ENCODE measurements at regions not wholly inside any gene's neighbourhood (a gene's known extent, or its start where the extent isn't known, plus 50 kb on each side); places are given as distances from the start of the nearest gene placed in this dataset.

DNA sequence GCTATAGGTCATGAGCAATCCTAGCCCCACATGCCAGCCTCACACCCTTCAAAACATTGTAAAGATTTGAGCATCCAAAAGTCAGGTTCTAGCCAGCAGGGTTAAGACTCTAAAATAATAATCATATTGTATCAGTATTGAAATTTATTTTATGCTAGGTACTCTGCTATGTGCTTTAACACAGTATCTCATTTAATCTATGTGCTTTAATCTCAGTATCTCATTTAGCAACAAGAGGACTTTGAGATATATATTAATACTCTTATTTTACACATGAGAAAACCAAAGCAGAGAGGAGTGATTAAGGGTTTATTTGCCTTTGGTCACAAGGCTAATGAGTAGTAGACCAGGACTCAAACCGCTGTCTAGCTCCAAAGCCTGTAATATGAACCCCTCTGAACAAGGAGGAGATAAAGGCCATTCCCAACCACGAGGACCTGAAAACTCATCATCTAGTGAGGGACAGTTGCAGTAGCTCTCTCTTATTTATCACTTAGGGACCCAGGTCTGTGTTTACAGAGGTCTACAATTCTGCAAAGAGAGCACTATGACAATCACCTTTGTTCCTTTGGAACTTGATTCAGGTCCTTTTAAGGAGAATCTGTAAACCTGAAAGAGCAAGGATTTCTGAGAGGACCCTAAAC lies 116.5 kb upstream of the SERTAD2 start:
- no peak for DNase-seq

DNA sequence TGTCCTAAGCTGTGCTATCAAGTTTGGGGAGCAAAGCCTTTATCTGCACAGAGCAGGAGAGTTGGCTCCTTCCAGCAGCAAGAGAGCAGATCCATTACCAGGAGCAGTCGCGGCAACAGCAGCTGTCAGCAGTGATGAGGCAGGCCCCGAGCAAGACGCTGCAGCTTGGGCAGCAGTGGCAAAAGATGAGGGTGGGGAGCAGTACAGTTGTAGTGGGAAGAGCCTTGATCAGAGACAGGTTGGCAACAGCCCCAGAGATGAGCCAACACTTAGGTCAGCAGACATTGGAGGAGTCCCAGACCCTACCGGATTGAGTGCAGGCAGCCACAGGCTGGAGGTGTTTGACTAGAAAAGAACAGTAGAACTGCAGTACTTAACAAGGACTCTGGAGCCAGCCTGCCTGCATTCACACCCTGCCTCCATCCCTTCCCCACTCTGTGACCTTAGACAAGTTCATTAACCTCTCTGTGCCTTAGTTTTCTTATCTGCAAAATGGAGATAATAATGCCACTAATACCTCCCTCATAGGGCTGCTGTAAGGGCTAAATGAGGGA lies 117.1 kb upstream of the SERTAD2 start:
- no peak for DNase-seq

DNA sequence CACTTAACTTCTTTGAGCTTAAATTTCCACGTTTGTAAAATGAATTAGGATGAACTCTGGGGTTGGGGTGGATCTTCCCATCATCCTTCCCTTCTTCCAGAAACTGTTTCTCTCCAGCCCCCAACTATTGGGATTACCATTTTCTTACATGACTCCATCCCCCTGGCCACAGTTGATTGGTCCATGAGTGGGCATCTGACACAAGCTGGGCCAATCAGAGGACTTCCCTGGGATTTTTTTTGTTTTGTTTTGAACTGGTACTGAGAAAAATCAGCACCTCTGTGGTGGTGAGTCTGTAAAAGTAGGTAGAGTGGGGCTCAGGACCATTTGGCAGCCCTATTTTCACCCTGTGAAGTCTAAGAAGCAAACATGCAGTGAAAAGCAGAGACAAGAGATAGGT lies 118.0 kb upstream of the SERTAD2 start:
- no peak for DNase-seq

DNA sequence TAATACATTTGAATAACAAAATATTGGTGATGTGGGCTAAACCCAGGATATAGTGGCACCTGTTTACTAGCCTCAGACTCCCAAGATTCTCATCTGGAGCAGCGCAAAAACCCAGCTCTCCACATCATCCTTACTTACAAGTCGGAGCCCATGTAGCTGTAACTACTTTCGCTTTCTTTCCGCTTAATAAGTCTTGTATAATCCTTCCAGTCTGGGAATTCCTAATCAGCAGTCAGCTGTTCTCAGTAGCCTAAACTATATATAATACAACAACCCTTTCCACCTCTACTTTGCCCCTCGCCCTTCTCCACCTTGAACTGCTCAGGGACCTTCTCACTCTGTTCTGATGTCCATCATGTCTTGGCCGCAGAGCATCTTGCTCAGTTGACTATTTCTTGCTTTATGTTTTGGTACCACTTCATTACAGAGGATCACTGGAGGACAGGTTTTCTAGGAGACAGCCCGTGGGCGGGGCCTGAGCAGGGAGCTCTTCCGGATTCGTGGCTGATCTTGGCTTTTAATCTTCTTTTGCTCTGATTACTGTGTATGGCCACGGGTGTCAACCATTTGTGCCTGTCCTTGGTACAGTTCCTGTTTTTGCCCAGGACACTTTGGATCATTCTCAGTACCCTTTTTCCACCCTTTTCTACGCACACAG lies 119.9 kb upstream of the SERTAD2 start:
- DNase-seq: no peak

DNA sequence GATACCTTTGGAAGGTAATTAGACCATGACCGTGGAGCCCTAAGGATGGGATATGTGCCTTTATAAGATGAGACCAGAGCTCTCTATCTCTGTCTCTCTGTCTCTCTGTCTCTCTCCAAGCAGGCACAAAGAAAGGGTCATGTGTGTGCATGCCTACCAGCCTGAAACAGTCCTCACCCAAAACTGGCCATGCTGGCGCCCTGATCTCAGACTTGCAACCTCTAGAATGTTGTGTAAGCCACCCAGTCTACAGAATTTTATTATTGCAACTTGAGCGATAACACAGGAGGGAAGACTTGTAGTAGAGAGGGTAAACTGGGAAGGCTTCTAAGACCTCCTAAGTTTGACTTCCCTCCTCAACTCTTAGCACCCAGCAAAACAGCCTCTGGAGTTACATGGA lies 124.1 kb upstream of the SERTAD2 start:
- no peak for DNase-seq

DNA sequence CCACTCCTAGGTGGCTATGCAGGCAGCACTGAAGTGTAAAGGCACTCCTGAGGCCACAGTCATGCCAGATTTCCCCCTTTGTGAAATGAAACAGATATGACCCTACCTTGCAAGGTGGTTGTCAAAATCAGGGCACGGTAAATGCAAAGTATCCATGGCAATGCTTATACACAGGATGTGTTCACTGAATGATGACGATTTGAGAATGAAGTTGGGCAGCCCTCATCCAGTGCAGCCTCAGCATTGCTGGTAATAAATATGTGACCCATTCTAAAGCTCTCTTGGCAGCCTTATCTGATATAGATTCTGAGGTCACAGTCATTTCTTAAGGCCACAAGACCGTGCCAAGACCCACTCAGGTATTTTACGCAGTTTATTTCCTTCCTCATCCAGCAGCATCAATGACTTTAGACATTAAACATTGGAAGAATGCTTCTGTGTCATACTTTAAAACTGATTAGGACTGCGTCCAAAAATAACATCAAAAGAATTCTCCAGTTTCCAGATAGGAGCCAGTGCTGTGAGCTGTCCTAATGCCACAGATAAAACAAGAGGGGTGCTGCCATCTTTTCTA lies 125.5 kb upstream of the SERTAD2 start:
- DNase-seq: no peak

DNA sequence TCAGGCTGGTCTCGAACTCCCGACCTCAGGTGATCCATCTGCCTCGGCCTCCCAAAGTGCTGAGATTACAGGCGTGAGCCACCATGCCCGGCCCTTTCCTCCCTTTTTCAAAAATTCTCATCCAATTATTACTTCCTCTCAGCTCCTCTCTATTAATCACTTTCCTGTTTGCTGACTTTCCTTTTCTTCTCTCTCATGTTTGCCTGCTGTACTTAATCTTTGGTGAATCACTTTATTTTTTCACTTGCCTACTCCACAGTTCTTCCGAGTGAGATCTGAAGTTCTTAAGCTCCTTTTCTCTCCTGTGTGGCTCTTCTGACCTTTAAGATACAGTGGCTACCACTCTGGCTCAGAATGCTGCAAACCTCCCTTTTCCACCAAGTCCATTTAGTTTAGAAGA lies 126.3 kb upstream of the SERTAD2 start:
- DNase-seq: no peak

DNA sequence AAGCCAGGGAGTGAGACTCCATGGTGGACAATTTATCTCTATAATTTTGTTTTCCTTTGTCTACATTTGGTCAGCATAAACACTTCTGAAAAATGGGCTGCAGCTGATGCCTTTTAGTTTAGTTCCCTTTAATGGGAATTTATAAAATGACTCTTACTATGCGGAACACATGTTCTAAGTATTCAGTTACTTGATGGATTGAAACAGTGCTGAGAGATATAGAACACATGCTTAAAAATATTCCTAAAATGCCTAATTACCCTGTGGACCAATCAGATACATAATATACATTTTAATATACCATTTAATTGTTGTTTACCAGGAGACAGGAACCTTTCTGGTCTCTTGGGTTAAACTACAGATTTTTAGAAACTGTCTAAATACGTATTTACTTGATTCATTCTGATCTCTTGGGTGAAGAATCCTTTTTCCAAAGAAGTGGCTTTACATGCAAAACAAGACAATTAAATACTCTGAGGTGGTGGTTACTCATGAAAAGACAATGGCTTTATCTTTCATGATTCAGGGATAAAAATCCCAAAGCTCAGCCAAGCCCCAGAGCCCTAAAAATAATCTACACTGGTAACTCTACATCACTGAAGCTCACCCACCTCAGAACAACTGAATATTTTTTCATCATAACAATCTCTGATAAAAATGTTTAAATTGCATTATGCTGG lies 128.1 kb upstream of the SERTAD2 start:
- DNase-seq: no peak

DNA sequence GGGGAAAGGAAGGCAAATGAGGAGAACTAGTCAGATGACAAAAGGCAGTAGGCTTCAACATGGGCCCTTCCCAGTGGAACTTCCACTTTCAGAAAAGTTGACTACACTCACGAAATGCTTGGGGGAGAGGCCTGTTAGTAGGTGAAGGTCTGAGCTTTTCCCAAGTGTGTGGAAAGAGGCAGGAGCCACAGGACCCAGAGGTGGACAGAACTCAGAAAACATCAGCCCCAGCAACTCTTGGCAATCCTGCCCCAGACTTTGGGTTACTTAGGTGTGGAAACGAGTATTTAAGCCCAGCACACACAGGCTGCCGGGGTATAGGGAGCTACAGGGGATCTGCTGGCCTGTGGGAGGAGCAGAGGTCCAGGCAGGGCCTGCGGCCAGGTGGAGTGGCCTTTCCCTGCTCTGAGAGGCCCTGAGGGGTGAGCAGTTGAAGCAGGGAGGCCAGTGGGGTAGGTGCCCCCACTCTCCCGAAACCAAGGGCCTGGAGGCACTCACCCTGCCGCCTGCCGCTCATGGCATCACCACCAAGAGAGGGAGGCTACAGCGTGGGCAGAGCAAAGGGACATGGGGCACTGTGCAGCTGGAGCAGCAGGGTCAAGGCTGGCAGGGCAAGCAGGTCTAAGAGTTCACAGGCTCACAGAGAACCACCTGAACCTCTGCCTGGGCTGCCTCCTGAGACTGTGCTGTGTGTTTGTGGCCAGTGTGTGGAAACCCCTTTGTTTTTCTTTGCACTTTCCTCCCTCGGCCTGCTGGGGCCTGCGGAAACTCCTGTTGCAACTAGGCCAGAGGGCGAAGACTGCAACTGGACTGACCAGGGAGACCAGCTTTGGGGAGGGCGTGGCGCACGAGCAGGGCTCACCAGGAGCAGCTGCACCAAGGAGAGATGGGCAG lies 130.7 kb upstream of the SERTAD2 start:
- DNase-seq: no peak

DNA sequence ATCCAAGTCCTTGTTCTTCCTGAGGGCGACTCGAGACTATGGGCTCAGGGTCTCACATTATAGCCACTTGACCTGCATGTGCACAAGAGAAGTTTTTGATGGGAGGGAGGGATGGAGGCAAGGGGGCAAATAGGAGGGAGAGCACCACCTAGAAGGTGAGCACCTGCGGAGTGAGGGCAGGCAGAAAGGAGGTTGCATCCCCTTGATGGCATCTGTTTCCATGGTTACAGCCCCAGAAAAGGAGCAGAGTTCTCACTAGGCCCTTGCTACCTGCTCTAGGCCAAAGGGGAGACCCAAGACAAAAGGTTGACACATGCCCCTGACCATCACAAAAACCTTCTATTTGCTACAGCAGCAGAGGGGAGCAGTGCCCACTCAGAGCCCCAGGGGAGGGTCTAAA lies 131.5 kb upstream of the SERTAD2 start:
- no peak for DNase-seq

DNA sequence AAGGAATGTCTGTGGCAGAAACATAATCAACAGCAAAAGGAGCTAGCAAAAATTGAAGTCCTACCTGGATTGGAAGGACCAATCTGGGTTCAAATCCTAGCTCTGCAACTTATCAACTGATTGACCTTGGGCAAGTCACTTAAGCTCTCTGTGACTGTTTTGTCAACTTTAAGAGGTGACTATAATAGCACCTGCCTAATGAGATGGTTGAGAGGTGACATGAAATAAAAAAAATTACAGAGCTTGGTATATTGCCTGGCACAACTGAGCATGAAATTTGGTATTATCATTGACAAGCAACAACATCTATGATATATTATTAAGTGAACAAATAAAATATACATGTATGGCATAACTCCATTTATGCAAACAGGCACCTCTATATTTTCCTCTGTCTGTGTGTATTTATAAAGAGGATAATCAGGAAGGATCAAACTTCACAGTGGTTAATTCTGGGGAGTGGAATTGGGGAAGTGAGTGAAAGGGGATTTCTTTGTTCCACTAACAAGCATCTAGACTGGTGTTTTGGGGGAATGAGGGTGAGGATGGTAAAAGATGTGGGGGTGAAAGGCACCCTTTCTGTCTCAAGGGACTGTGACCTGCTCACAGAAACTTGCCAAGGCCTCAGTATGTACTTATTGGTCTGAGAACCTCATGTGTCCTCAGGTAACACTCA lies 132.8 kb upstream of the SERTAD2 start:
- no peak for DNase-seq

DNA sequence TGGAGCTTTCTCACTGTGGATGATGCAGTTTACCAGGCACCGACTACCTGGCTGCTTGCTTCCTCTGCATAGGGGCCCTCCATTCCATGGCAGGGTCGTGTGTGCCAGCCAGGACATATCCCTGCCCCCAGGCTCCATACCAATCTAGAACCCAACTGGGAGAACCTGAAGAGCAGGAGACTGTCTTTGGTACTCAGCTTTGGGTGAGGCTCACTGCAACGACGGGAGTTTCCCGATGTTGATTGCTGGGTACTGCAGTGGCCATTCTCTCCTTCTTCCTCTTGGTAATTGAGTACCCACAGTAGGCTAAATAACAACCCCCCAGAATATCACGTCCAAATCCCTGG lies 133.3 kb upstream of the SERTAD2 start:
- no peak for DNase-seq

DNA sequence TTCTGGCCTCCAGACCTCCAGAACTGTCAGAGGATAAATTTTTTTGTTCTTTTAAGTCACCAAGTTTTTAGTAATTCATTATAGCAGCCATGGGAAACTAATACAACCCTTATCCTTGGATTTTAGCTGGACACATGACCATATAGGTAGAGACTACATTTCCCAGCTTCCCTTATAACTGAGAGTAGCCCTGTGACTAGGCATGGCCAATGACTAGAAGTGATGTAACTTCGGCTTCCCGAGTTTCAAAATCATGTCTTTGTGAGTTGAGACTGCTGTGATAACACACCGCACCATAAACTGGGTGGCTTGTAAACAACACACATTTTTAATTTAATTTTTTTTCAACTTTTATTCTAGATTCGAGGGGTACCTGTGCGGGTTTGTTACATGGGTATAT lies 134.0 kb upstream of the SERTAD2 start:
- no peak for DNase-seq

DNA sequence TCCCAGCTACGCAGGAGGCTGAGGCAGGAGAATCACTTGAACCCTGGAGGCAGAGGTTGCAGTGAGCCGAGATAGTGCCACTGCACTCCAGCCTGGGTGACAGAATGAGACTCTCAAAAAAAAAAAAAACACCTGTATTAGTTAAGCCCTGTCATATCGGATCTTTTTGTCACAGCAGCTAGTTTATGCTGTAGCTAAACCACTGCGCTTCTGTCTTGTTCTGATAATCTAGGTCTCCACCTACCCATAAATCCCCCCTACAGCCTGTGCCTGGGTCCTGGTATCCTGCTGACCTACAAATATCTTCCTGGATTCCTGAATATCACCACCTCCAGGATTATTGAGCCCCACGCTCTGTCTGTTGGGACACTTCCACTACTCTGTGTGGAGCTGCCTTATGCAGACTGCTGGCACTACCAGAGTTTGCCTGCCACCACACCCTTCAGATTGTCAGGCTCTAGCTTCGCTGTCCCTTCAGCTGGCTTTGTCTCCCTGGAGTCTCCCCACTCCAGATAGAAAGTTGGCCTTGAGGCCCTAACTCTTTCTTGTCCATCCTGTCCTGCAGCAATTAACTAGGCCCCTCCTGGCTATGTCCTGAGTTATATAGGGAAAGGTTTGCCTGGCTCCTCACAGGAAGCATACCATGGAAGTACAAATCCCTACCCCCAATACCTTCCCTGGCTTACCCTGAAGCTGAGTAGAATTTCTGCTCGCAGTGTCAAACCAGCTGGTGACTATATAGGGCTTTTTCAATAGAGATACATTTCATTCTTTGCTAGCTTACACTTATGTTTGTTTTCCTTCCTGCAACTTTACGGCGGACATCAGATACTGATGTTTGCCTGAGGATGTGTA lies 136.0 kb upstream of the SERTAD2 start:
- DNase-seq: no peak

DNA sequence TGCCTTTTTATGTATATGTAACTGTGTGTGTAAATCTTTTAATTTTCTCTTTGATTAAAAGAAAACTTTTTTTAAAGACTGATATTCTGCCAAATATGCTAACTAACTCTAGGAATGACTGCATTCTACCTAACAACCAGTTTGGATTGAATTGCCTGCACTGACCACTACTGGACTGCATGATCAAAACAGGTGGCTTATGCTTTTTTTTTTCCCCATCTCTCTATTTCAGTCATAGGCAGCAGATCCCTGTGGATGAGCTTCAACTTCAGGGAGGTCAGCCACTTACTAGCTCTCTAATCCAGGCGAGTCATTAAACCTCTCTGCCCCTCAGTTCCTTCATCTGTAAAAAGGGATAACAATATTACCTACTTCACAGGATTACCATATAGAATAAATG lies 138.6 kb upstream of the SERTAD2 start:
- no peak for DNase-seq

DNA sequence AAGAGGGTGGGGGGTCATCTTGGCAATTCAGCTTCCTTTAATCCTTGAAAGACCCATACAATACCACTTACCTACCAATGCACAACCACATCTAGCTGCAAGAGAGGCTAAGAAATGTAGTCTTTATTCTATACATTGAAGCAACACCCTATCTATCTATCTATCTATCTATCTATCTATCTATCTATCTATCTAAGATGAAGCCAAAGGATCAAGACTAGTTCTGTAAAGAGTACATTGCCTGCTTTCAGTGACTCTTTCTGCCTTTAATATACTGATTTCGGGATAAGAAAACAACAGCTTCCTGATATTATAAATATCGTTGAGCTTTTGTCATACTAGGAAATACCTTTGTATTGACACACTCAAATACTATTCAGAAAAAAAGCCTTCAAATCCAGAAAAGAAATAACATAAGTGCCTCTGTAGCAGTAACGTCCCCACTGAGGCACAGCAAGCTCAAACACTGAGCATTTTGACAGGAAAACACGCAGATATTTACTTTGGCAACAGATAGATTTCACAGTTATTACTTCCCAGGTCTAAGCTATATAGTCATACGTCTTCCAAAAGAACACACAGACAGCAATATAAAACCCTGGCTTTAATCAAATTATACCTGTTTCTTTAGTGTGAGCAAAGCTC lies 139.4 kb upstream of the SERTAD2 start:
- DNase-seq: no peak

DNA sequence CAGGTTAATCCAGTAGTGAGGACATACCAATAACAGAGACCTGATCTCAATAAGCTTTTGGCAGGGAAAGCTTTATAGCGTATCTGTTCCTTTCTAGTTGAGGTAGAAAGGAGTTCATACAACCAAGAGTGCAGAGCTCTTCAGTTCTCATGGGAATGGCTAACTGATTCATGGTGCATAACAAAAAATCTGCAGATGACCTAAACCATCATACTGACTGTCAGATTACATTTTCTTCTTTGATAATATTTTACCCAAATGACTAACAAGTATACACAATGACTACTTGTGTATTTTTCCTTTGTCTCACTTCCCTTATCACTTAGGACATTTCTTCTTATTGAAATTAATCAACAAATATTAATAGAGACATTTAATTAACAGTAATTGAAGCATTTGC lies 140.0 kb upstream of the SERTAD2 start:
- DNase-seq: no peak

DNA sequence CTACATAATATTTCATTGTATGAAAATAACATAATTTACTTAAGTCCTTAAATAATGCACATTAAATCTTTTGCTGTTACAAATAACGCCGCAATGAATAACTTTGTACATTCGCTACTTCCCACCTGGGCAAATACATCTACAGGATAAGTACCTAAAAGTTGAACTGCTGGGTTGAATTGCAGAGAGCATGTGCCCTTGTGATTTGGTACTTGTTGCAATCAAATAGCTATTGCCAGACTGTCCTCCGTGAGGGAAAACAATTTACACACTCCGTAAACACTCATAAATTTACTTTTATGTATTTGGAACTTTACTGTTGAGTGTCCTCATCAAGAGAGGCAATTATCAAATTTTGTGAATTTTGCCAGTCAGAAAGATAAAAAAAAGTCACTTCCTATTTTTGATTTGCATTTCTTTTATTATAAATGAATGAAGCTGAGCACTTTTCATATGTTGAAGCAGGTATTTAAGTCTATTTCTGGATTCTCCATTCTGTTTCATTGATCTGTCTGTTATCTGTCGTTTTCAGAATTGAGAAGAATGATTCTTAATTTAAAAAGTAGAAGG lies 140.8 kb upstream of the SERTAD2 start:
- no peak for DNase-seq

DNA sequence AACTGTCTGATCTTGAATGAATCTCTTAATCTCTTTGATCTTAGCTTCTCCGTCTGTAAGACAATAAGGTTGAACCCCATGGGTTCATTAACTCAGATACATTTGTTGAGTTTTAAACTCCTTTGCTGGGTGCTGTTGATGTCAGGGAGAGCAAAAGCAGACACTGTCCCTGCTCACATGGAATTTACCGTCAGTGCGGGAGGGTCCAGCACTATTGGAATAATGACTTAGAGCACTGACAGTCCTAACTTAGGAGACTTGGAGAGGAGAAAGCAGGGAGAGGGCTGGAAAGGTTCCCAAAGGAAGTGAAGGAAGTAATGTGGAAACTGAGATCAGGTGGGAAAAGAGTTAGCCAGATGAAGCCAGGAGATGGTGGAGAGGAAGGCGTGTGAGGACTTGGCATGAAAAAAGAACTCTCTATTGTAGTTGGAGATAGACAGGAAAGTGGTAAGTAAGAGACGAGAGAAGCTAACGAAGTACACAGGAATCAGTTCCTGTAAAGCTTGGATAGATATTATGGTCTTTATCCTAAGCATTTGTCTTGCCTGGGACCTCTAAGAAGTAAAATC lies 141.4 kb upstream of the SERTAD2 start:
- DNase-seq: no peak

DNA sequence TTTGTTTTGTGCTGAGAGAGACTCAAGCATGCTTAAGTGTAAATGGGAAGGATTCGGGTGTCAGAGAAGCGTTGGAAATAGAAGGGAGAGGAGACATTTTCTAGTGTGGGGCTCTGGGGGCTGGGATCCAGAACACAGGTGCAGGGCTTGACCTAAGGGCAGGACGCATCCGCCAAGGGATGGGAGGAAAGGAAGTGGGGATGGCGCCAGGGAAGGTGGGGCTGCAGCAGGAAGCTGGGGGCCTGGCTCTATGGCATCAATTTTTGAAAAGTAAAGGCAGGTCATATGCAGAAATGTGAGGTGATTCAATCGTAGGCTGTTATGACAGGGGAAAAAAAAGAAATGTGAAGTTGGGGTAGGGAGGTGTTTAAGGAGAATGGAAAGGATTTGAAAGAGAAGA lies 143.2 kb upstream of the SERTAD2 start:
- no peak for DNase-seq

All from GDM1 (cell line).